GM21423 (cell line): ENCODE measurements at regions not wholly inside any gene's neighbourhood (a gene's known extent, or its start where the extent isn't known, plus 50 kb on each side); places are given as distances from the start of the nearest gene placed in this dataset.
"Not testable (repeated sequence)": the region's sequence is repeated elsewhere in the genome, so short reads cannot be mapped to it uniquely, and the experiment has no call there.

Experiments
- ATAC-seq: cut with Tn5 transposase; IDR thresholded peaks from one replicate; pipeline ENCODE4 v1.9.1; 2021; ENCODE audit warnings: mild to moderate bottlenecking, moderate library complexity; ENCODE audit not compliant: unreplicated experiment

DNA sequence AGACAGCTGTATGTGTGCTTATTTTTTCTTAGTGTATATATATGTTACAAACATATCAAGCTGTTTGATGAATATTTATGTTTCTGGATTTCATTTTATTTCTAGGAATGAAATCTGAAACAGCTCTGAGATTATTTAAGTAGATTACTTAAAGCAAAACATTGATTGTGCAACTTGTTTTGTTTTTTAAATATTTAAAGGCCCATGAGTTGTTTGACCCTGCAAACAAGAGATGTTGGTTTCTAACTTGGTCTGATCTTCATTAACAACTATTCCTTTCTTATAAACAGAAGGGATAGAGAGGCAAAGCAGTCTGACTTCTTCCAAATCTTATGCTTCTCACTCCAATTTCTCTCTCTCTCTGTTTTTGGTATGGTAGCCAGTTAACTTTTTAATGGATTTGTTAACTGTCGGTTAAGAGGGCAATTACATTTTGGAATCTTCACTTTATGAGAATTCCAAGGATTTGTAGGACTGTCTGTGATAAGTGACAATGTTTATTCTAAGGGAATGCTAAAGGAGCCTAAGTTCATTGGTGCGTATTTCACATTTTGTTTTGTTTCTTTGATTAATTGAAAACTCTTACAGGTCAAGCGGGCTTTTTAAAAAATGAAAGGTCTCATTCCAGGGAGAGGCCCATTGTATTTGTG is 102.6 kb upstream of the HMGA2 start:
- ATAC-seq = no peak

DNA sequence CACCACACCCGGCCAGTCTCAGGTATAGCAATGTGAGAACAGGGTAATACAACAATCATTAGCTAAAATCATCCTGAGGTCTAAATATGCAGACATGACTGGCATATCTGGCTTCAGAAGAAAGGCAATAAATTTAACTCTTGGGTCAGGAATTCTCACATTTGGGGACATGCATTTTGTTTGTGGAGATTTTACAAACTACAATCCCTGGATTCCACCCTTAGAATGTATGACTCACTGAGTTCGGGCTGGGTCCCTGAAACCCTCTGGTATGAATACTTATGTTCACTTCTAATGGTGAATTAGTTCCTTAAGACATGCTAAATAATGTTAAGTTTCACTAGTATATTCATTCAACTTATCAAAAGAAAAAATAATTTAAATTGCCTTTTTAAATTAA is 98.9 kb upstream of the HMGA2 start:
- ATAC-seq = no peak

DNA sequence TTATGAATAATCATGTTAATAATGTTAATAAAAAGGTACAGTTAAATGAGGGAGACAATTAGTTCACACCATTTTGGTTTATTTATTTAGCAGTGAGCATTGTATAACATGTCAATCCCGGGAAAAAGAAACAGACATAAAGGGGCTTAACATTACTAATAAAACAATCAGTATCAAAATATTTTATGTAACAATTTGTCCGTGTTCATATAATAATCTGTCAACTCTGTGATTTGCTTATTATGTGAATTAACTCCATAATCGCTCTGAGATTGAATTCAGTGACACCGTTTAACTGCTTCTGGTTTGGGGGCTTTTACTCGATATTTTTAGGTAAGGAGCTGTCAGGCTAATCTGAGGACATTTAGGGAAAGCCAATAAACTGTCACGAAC is 95.8 kb upstream of the HMGA2 start:
- no peak for ATAC-seq

DNA sequence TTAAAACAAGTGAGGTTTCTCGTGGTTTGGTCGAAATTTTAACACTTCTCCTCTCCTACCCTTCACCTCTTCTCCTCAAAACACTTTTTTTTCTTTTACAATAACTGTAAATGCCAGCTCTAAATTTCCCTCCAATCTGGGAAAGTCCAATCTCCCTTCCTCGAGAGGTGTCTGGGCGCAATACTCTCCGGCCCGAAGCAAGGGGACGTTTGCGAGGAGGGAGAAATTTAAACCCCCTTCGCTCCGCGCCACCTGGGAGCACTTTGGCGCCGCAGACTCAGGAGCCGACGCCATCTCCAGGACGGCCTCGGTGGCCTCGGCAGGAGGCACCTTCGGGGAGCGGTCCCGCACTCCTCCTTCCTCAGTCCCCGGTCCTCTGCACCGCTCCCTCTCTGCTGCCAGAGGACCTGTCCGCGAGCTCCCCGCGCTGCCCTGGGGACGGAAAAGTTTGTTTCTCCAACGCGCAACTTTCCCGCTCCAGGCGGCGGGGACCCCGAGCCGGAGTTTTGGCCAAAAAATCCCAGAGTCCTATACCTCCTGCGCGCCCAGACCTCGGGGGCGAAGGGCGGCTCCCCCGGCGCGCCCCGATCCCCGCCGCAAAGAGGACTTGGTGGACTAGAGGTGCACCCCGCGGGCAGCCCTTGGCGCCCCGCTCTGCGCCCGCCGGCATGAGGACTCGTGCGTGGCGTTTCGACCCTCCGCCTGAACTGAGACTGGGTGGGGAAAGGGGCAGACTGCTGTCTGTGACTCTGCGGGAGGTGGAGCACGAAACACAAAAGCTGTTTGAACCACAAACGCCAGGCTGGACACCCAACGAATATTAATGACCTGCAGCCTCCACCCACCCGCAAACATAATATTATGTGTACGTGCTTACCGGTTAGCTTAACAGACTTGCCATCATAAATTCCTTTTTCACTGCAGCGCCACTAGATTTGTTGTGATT is 95.2 kb upstream of the HMGA2 start:
- ATAC-seq = no peak

DNA sequence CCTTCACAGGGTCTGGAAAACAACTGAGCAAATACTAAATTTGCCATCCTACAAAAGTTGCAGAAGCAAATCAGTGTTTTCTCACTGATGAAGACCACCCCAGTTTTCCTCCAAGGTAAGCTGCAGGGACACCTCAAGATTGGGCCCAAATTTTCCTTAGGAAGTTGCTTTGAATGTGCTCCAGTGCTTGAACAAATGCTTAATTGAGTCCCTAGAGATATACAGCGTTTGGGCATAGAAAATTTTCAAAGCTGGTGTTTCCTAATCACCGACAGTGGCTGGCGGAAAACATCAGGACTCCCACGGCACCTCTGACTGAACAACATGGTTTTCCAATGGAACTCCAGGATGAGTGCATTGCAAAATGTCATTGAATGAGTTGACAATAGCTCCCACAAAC is 92.5 kb upstream of the HMGA2 start:
- ATAC-seq = no peak

DNA sequence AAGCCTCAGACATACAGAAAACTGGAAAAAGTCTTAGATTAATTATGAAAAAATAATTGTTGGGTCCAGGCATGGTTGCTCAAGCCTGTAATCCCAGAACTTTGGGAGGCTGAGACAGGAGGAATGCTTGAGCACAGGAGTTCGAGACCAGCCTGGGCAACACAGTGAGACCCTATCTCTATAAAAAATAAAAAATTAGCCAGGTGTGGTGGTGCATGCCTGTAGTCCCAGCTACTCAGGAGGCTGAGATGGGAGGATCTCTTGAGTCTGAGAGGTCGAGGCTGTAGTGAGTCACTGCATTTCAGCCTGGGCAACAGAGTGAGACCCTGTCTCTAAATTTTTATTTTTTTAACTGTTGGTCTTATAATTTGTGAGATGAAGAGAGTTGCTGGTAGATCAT is 90.6 kb upstream of the HMGA2 start:
- not testable (repeated sequence) for ATAC-seq

DNA sequence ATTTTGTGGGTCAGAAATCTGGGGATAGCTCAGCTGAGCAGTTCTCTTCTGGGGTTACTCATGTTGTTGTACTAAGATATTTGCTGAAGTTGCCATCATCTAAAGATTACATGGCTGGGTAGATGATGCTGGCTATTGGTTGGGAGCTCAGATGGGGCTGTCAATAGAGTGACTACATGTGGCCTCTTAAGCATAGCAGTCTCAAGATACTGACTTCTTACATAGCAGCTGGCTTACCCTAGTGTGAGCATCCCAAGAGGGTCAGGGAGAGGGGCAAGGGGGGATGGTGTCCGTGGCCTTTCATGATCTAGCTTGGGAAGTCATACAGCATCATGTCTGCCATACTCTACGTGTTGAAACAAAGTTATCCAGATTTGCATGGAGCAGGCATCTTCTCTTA is 90.1 kb upstream of the HMGA2 start:
- no peak for ATAC-seq

DNA sequence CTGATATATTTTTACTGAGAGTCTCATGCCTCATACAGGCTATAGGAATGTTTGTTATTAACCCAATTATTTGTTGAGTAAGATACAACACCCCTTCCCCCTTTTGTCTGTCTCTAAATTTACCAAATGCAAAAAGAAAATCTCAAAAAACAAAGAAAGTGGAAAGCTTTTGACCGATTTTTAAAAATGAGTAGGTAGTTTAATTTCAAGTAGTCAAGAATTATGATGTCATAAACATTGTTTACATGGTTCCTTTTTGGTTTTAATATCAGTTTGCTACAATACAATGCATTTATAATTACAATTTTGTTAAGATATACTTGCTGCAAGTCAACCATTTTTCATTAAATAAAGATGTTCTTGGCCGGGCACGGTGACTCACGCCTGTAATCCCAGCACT is 84.7 kb upstream of the HMGA2 start:
- ATAC-seq = no peak

DNA sequence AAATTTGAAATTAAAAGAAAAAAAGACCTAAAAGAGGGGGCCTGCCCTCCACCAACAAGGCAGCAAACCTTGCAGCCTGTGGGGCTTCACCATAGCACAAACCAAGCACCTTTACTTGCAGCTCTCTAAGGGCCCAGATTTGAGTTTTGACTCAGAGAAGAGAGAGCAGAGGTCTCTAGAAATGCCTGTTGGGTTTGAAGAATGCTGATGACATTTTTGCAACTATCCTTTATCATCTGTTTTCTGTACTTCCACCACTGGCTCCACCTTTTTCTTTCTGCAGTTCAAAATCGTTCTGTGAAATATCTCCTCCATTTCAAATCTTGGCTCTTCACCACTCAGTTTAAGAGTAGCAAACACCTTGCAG is 83.8 kb upstream of the HMGA2 start:
- ATAC-seq = no peak

DNA sequence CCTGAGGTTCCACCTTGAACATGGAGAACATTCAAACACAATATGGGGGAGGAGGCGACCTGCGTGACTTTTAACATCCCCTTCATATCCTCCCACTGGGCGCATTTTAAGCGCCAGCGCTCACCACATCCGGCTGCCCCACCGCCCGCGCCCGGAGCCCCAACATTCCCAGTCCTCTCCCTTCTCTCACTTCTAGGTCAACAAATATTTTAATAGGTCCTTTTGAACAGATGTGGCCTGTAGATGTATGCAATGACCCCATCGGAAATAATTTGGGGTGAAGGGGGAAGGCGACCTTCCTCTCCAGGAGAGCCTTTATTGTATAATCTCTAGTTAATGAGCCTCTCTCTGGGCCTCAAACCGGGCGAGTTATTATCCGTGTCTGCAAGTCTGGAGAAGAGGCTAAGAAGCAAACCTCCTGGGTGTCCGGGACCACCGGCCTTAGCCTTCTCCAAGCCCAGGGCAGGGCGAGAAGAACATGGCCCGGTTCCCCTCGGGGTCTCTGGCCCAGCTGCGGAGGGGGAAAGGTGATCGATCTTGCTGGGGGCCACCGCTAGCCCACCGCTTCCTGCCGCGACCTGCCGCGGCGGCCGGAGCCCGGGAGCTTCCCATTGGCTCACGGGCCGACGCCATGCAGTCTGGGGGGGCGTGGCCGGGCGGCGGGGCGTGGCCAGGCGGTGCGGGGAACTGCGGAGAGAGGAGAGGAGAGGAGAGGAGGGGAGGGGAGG is 83.2 kb upstream of the HMGA2 start:
- ATAC-seq = peak; percentile 78

DNA sequence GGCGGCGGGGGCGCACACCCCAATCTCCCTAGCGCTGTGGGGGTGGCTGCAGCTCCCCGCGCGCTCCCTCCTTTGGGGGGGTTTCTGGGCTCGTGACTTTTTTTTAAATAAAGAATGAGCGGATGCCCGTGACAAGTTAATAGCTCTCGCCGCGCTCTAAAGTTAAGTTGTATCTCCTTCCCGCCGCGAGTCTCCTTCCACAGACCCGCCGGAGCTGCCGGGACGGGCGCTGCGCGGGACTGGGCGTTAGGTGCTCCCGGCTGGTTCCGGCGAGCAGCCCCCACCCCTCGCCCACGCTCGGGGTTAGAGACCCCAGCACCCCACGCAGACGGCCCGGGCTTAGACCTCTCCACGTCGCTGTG is 82.6 kb upstream of the HMGA2 start:
- ATAC-seq = no peak

DNA sequence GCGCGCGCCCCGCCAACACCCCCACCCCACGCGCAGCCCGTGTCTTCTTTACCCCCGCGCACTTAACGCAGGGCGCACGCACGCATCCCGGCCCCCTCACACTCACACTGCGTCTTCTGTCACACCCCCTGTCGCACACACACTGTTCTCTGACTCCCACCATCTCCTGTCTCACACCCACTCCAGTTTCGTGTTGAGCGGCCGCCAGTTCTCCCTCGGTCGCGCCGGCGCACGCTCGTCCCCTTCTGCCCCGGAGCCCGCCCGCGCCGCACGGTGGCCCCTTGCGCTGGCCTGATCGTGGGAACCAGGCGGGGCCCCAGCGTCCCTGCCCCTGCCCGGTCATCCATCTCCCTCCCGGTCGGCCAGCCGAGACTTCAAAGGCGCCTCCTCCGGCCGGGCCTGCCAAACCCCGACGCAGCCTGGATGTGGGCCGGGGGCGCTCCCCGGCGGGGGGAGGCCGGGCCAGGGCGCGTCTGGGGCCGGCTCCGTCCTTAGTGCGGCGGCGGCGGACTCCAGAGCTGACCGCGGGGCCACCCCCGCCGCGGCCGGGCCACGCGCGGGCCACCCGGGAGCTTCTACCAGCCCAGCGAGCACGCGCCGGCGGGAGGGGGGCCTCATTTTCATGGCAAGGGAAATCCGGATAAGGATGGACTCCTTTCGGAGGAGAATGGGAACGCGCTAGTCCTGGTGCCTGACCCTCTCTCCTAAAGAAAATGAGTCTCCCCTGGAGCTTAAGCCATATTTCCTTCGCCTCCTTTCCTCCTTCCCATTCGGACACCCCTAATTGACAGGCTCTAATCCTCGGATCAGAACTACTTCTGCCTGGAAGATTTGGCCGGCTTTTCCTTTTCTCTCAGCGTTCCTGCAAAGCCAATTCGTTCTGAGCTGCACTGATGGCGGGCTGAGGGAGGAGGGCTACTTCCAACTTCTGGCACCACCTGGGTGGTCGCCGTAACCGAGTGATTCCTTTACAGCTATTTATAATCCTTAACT is 82.0 kb upstream of the HMGA2 start:
- ATAC-seq = no peak

DNA sequence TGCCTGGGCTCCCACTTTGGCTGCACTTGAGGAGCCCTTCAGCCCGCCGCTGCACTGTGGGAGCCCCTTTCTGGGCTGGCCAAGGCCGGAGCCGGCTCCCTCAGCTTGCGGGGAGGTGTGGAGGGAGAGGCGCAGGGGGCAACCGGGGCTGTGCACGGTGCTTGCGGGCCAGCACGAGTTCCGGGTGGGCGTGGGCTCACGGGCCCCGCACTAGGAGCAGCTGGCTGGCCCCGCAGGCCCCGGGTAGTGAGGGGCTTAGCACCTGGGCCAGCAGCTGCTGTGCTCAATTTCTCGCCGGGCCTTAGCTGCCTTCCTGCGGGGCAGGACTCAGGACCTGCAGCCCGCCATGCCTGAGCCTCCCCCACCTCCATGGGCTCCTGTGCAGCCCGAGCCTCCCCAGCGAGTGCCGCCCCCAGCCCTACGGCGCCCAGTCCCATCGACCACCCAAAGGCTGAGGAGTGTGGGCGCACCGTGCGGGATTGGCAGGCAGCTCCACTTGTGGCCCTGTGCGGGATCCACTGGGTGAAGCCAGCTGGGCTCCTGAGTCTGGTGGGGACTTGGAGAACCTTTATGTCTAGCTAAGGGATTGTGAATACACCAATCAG is 79.9 kb upstream of the HMGA2 start:
- not testable (repeated sequence) for ATAC-seq

DNA sequence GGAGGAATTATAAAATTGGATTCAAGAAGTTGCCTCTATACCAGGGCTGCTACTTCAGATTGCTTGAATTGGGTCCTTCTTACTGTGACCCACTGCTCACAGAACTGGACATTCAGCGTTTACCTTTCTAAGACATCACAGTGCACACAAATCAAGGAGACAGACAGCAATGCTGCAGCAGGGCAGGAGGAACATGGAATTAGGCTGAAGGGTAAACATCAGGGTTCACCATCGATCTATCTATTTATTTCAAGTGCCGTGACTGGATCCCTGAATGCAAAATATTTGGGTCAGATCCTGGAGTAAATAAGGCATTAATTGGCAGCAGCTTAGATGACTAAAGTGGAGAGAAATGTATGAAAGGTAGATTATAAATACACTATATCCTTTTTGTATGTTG is 76.9 kb upstream of the HMGA2 start:
- ATAC-seq = no peak

DNA sequence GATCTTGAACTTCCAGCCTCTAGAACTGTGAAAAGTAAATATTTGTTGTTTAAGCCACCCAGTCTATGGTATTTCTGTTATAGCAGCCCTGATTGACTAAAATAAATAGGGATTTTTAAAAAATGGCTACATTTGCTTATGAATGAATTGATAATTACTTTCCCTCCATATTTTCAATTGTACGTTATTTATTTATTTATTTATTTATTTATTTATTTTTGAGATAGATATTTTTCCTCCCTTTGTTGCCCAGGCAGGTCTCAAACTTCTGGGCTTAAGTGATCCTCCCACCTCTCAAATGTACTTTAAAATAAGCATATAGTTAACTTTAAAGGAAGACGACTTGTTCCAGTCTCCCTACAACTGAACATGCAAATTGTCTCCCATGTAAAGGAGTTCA is 76.0 kb upstream of the HMGA2 start:
- ATAC-seq = no peak

DNA sequence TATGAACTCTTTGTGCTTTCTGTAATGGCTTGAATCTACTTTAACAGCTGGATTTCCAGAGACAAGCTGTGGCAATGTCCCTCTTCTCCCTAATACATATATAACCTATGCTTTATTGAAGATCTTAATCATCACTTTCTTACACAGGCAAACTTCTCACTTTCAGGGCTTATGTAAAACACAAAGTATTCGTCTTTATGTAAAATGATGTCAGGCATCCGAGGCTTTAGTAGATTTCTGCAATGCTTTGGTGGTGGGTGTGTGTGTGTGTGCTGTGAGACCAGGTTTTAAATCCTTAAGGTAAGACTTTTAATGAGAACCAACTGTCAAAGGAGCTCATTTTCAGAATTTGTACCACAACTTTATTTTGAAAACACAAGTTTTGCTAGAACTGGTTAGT is 70.0 kb upstream of the HMGA2 start:
- no peak for ATAC-seq

DNA sequence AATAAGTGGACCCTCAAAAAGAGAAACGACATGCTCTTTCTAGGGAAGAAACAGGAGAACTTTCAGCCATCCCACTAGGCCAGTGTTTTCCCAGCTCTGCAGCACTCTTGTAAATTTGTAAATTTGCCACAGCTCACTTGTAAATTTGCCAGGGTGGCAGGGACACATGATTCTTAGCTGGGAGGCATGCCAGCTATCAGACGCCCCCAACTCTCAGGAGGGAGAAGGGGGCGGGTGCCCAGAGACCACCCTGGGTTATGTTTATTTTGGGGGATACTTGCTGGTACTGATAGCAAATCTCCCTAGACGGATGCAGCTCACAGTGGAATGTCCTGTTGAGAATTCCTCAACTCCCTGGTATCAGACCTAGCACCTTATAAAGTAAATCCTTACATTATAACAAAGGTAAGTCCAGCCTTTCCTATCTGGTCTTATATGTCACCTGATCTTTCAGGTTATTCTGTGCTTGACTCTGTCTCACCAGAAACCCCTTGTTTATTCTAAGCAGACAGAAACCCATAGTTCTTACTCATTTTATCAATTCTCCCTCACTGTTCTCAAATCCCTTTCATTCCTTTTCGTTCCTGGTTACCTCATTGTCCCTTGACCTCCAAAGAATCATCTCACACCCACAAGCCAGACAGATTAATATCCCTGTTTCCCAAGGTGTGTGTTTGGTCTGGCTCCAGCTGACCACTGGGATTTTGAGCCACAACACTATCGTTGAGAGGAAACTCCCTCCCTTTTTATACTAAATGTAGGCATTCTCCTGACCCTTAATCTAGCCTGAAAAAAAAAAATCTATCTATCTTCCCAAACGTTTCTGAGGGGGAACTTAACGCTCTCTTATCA is 69.3 kb upstream of the HMGA2 start:
- ATAC-seq = no peak

DNA sequence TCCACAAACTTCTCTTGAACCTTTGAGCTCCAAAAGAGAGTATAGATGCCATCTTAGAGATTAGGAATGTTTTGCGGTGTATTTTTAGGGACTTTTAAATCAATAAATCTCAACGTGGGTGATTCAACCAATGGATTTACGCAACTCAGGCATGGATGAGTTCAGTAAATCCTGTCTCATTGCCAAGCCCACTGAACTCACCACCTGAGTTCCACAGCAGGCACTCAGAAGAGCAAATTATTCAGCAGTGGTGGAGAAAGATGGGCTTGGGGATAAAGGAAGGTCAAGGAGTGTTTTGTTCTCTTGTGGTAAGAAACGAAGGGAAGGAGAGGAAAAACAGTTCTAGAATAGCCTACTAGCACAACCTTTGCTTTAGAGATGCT is 68.7 kb upstream of the HMGA2 start:
- no peak for ATAC-seq

DNA sequence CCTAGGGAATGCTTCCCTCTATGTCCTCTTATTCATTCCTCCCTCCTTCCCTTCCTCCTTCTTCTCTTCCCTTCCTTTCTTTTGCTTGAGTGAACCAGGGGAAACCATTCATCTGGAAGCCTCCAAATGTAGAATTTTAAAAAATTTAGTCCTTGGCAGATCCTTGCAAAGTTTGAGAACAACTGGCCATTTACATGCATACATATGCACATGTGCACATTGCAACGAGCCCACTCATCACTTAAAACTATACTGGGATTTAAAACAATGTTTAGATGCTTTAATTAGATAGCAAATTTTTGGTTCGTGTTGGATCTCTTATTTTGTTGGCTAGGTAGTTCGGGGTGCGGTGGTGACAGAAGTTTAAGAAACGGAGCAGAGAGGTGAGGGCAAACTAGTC is 68.0 kb upstream of the HMGA2 start:
- no peak for ATAC-seq
